GM12878 (cell line): ENCODE measurements at regions not wholly inside any gene's neighbourhood (a gene's known extent, or its start where the extent isn't known, plus 50 kb on each side); places are given as distances from the start of the nearest gene placed in this dataset.

ENCODE experiments used
- ATAC-seq: fragments of 200-7000 bp; cut with Tn5 transposase; 3 replicates; pipeline ENCODE4 v1.9.1; 2020; ENCODE audit warnings: mild to moderate bottlenecking, moderate library complexity
- BruUV-seq: library from RNA; stranded (reverse); fragments of 400-500 nt; replicated peaks from 2 replicates; lab custom pipeline; 2021; lab: Mats Ljungman, UMichigan
- CTCF ChIA-PET: fragments of 300-600 bp; sonication (Branson Sonifier 250); formaldehyde crosslinking; extraction: SDS; loops from one replicate; lab custom pipeline; 2021; ENCODE audit warnings: inconsistent platforms; lab: Yijun Ruan, JAX
- POLR2A ChIA-PET: fragments of 350-600 bp; formaldehyde crosslinking; extraction: SDS; loops from one replicate; lab custom pipeline; 2021; ENCODE audit warnings: inconsistent platforms; lab: Charles Lee
- RAD21 ChIA-PET: fragments of 300-600 bp; sonication (Branson Sonifier 250); formaldehyde crosslinking; loops from one replicate; lab custom pipeline; 2023; ENCODE audit warnings: antibody characterized with exemption; ENCODE audit not compliant: unreplicated experiment; lab: Charles Lee
- SMC1A ChIA-PET: fragments of 300-600 bp; sonication (Branson Sonifier 250); formaldehyde crosslinking; loops from one replicate; lab custom pipeline; 2023; ENCODE audit not compliant: unreplicated experiment, uncharacterized antibody; lab: Charles Lee
- DNase-seq: peaks from one replicate; pipeline ENCODE4 v3.0.0-alpha.2; 2011; ENCODE audit warnings: low read depth, low spot score
- FAIRE-seq: peaks from 3 replicates; lab custom pipeline; 2011; peaks lifted over from hg19 to GRCh38; lab: Jason Lieb, UNC
- H2AFZ ChIP-seq: 2 replicates; pipeline ENCODE4 v1.6.0; 2011; ENCODE audit warnings: low read depth, low read length, control low read depth; ENCODE audit not compliant: control insufficient read depth
- H3K27ac ChIP-seq: 2 replicates; pipeline ENCODE4 v1.5.1; 2011; ENCODE audit warnings: control low read depth; ENCODE audit not compliant: control insufficient read depth, insufficient read depth
- H3K27me3 ChIP-seq, 2 experiments: replicated peaks in 1 of 2; 2 replicates each; pipeline versions ENCODE4 v1.6.0 to v1.6.1; 2011; ENCODE audit warnings: low read length in 1 of 2; ENCODE audit not compliant: control insufficient read depth in 2 of 2, insufficient read depth in 2 of 2
- H3K36me3 ChIP-seq, 2 experiments: 2 replicates each; pipeline ENCODE4 v1.5.1; 2011; ENCODE audit warnings: low read length in 1 of 2; ENCODE audit not compliant: control insufficient read depth in 2 of 2, insufficient read depth in 2 of 2
- H3K4me1 ChIP-seq: 2 replicates; pipeline ENCODE4 v1.6.1; 2011; ENCODE audit warnings: mild to moderate bottlenecking, low read length, moderate library complexity, mixed read lengths; ENCODE audit not compliant: control insufficient read depth, insufficient read depth
- H3K4me2 ChIP-seq: 2 replicates; pipeline ENCODE4 v1.6.0; 2011; ENCODE audit warnings: control low read depth; ENCODE audit not compliant: control insufficient read depth, insufficient read depth
- H3K4me3 ChIP-seq: fragments of 200-600 bp; sonication (generic); 2 replicates; pipeline ENCODE4 v1.5.1; 2016
- H3K79me2 ChIP-seq: 2 replicates; pipeline ENCODE4 v1.6.0; 2011; ENCODE audit warnings: low read length; ENCODE audit not compliant: control insufficient read depth, insufficient read depth
- H3K9ac ChIP-seq: 2 replicates; pipeline ENCODE4 v1.8.0; 2011; ENCODE audit warnings: low read length, control low read depth, mixed read lengths; ENCODE audit not compliant: control insufficient read depth, insufficient read depth
- H3K9me3 ChIP-seq: replicated peaks from 3 replicates; pipeline ENCODE4 v1.5.1; 2011; ENCODE audit warnings: mild to moderate bottlenecking, low read length; ENCODE audit not compliant: control insufficient read depth, insufficient read depth
- H4K20me1 ChIP-seq: 2 replicates; pipeline ENCODE4 v1.6.0; 2011; ENCODE audit not compliant: control insufficient read depth, insufficient read depth
- CREB1 ChIP-seq: IDR thresholded peaks from 2 replicates; pipeline ENCODE4 v1.6.1; 2012; ENCODE audit warnings: low read depth, mild to moderate bottlenecking, inconsistent platforms
- FOS ChIP-seq: IDR thresholded peaks from 3 replicates; pipeline ENCODE4 v1.6.1; 2011; ENCODE audit warnings: borderline replicate concordance; ENCODE audit not compliant: insufficient read length; ENCODE audit errors: extremely low read depth
- JUNB ChIP-seq: IDR thresholded peaks from 2 replicates; pipeline ENCODE4 v1.6.1; 2016; ENCODE audit warnings: antibody characterized with exemption, mild to moderate bottlenecking
- NFIC ChIP-seq: IDR thresholded peaks from 2 replicates; pipeline ENCODE4 v1.6.1; 2012; ENCODE audit warnings: low read depth, mild to moderate bottlenecking, inconsistent platforms, low read length, moderate library complexity
- RBBP5 ChIP-seq: fragments of 200-600 bp; sonication (generic); conservative IDR thresholded peaks from 2 replicates; pipeline ENCODE4 v1.6.1; 2016
- SMAD5 ChIP-seq: IDR thresholded peaks from 2 replicates; pipeline ENCODE4 v1.6.1; 2016; ENCODE audit warnings: antibody characterized with exemption, low read depth
- SUPT20H ChIP-seq: IDR thresholded peaks from 2 replicates; pipeline ENCODE4 v1.6.1; 2011; ENCODE audit warnings: low read depth, mild to moderate bottlenecking, low read length, moderate library complexity, borderline replicate concordance; ENCODE audit not compliant: control insufficient read depth
- WGBS: methylation state at CpG from one replicate; pipeline ENCODE4 v1.1.6; 2016; ENCODE audit warnings: low lambda C conversion rate; ENCODE audit not compliant: insufficient replicate concordance, insufficient coverage; ENCODE audit errors: missing lambda C conversion rate; 5-methylcytosine and 5-hydroxymethylcytosine counted together
- in situ Hi-C: fragments of 300-500 bp; cut with MboI; formaldehyde crosslinking; loops from 9 replicates; pipeline ENCODE4 v1.14.3; 2018; ENCODE audit warnings: mixed read lengths
- intact Hi-C: fragments of 100-400 bp; cut with micrococcal nuclease; formaldehyde crosslinking; loops from one replicate; pipeline ENCODE4 v1.14.2; 2022; ENCODE audit not compliant: unreplicated experiment
- TF ChIP-seq, protein P1 (sequence below): fragments of 450-650 bp; IDR thresholded peaks from 2 replicates; pipeline ENCODE4 v1.6.1; 2017; ENCODE audit warnings: low read depth, mild to moderate bottlenecking, moderate library complexity
- TF ChIP-seq, protein P2 (sequence below): fragments of 450-650 bp; IDR thresholded peaks from 2 replicates; pipeline ENCODE4 v1.6.1; 2017; ENCODE audit warnings: borderline replicate concordance
- TF ChIP-seq, protein P3 (sequence below): IDR thresholded peaks from 2 replicates; pipeline ENCODE4 v1.6.1; 2012; ENCODE audit warnings: low read depth, low read length, improper control_type of control experiment
- TF ChIP-seq, protein P4 (sequence below): IDR thresholded peaks from 2 replicates; pipeline ENCODE4 v1.6.1; 2012; ENCODE audit warnings: low read length, inconsistent platforms
- TF ChIP-seq, protein P5 (sequence below): fragments of 450-650 bp; IDR thresholded peaks from 2 replicates; pipeline ENCODE4 v1.6.1; 2016; ENCODE audit warnings: mild to moderate bottlenecking

DNA sequence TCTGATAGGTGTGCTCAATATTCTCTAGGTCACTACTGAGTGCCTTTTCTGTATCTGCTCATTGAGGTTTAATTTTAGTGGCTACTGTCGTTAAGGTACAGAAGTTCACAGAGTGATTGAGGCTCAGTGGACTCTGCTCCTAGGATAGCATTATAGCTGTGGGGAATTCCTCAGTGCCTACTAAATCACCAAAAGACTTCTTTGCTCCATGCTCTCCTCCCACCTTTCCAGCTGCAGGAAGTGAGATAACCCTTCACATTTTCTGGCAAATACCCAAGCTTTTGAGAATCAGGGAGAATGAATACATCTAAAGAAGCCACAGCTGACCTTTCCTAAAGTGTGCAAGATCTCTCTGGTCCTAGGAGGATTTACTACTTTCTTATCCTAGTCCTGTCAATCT, 95.2 kb upstream of the FSIP2 start (continued):
- TF ChIP-seq, protein P1, sequence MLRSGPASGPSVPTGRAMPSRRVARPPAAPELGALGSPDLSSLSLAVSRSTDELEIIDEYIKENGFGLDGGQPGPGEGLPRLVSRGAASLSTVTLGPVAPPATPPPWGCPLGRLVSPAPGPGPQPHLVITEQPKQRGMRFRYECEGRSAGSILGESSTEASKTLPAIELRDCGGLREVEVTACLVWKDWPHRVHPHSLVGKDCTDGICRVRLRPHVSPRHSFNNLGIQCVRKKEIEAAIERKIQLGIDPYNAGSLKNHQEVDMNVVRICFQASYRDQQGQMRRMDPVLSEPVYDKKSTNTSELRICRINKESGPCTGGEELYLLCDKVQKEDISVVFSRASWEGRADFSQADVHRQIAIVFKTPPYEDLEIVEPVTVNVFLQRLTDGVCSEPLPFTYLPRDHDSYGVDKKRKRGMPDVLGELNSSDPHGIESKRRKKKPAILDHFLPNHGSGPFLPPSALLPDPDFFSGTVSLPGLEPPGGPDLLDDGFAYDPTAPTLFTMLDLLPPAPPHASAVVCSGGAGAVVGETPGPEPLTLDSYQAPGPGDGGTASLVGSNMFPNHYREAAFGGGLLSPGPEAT, result no peak
- no peak for TF ChIP-seq CREB1
- no peak for TF ChIP-seq FOS
- TF ChIP-seq, protein P2, sequence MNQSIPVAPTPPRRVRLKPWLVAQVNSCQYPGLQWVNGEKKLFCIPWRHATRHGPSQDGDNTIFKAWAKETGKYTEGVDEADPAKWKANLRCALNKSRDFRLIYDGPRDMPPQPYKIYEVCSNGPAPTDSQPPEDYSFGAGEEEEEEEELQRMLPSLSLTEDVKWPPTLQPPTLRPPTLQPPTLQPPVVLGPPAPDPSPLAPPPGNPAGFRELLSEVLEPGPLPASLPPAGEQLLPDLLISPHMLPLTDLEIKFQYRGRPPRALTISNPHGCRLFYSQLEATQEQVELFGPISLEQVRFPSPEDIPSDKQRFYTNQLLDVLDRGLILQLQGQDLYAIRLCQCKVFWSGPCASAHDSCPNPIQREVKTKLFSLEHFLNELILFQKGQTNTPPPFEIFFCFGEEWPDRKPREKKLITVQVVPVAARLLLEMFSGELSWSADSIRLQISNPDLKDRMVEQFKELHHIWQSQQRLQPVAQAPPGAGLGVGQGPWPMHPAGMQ, result no peak
- TF ChIP-seq, all 136 proteins: peak for 0

DNA sequence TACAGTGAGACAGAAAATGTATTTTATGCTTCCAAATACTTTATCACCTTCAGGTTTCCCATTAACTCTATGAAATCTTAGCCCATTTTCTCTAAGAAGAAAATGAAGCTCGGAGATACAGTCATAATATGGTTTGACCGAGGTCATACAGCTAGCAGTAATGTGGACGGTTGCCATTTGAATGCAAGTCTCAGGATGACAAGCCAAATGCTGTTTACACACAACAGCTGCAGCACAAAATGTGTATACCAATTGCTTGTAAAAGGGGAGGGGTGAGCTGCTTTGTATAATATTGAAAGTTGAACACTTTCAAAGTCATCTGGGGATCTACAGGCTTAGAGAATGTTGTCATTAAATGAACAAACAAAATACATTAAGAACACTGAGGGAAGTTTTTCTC, 93.8 kb upstream of the FSIP2 start:
- Histone ChIP-seq H2AFZ (no peak overlapping the region), H3K27me3 (no peaks in the 10 kb centered on the region), H3K9ac (no peak overlapping the region), H3K79me2 (no peaks in the 10 kb centered on the region), H3K4me3 (no peak overlapping the region), H4K20me1 (no peaks in the 10 kb centered on the region), H3K4me2 (no peak overlapping the region), H3K36me3 (no peaks in the 10 kb centered on the region), H3K9me3 (no peaks in the 10 kb centered on the region), H3K4me1 (no peaks in the 10 kb centered on the region), H3K27ac (no peak overlapping the region)
- 3% methylated on average over 3 of the region's 3 CpGs for WGBS
- POLR2A ChIA-PET, result no interaction called here
- DNase-seq (no peak), FAIRE-seq (no peak), ATAC-seq (peak; percentile 47)
- intact Hi-C loops, result no loop called here
- in situ Hi-C loops, result loop anchor here (25.0 kb wide), 1 partner anchor 817 kb away; no protein-coding TSS in a partner anchor
- RAD21 ChIA-PET, result no interaction called here
- SMC1A ChIA-PET, result interaction anchor here (1.6 kb wide), 1 partner anchor 15 kb away, joined by 3 read pairs; no protein-coding TSS in a partner anchor
- CTCF ChIA-PET, result no interaction called here
- TF ChIP-seq SMAD5 (no peak), NFIC (peak; percentile 51), RBBP5 (no peak), SUPT20H (no peak), JUNB (peak; percentile 74)
- TF ChIP-seq, protein P3, sequence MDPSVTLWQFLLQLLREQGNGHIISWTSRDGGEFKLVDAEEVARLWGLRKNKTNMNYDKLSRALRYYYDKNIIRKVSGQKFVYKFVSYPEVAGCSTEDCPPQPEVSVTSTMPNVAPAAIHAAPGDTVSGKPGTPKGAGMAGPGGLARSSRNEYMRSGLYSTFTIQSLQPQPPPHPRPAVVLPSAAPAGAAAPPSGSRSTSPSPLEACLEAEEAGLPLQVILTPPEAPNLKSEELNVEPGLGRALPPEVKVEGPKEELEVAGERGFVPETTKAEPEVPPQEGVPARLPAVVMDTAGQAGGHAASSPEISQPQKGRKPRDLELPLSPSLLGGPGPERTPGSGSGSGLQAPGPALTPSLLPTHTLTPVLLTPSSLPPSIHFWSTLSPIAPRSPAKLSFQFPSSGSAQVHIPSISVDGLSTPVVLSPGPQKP, result no peak
- TF ChIP-seq, protein P4, sequence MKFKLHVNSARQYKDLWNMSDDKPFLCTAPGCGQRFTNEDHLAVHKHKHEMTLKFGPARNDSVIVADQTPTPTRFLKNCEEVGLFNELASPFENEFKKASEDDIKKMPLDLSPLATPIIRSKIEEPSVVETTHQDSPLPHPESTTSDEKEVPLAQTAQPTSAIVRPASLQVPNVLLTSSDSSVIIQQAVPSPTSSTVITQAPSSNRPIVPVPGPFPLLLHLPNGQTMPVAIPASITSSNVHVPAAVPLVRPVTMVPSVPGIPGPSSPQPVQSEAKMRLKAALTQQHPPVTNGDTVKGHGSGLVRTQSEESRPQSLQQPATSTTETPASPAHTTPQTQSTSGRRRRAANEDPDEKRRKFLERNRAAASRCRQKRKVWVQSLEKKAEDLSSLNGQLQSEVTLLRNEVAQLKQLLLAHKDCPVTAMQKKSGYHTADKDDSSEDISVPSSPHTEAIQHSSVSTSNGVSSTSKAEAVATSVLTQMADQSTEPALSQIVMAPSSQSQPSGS, result peak; percentile 18; the same call in 1 of the 2 replicates
- TF ChIP-seq, protein P5, sequence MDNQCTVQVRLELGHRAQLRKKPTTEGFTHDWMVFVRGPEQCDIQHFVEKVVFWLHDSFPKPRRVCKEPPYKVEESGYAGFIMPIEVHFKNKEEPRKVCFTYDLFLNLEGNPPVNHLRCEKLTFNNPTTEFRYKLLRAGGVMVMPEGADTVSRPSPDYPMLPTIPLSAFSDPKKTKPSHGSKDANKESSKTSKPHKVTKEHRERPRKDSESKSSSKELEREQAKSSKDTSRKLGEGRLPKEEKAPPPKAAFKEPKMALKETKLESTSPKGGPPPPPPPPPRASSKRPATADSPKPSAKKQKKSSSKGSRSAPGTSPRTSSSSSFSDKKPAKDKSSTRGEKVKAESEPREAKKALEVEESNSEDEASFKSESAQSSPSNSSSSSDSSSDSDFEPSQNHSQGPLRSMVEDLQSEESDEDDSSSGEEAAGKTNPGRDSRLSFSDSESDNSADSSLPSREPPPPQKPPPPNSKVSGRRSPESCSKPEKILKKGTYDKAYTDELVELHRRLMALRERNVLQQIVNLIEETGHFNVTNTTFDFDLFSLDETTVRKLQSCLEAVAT, result no peak
- BruUV-seq, result no TSS peak
